D721Med (cell line): ENCODE measurements at regions not wholly inside any gene's neighbourhood (a gene's known extent, or its start where the extent isn't known, plus 50 kb on each side); places are given as distances from the start of the nearest gene placed in this dataset.
A peak's percentile ranks its signal among the peaks of the same experiment; 100 is the strongest.

Source experiments
- DNase-seq: peaks from one replicate; pipeline ENCODE4 v3.0.0; 2011; ENCODE audit warnings: low spot score; ENCODE audit not compliant: insufficient read length
- FAIRE-seq: peaks from 2 replicates; lab custom pipeline; 2011; peaks lifted over from hg19 to GRCh38; lab: Jason Lieb, UNC
- TF ChIP-seq, protein P1 (sequence below): IDR thresholded peaks from 2 replicates; pipeline ENCODE4 v1.5.1; 2012; ENCODE audit warnings: mild to moderate bottlenecking, control low read depth; ENCODE audit not compliant: insufficient read depth; ENCODE audit errors: missing control alignments

DNA sequence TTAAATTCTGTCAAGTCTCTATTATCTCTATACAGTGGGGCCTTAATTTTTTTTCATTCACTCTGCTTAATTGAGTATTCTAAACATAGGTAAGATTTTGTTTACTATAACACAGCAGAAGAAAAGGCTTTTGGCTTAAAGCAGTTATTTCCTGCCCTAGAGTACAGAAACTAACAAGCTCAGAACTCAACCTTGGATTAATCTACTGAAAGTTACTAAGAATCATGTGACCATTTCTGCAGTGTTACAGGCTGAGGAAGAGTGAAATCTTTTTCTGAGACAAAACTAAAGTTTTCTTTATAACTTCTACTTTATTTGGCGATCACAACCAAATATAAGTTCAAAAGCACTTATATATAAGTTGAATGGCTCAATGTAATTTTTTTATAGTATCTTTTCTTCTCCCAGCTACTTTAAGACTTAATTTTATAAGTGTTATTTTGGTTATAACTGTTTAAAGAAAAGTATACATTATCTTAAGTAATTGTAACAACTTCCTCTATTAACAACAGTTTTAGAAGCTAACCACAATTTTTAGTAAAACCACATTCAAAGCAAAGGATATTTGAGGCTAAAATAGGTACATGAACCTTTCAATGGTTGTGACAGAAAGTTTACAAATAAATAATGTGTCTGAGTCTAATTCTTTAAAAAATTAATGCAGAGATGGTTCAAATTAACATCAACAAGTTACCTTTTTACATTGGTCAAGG, 240.6 kb upstream of the NAALADL2 start:
- no peak for DNase-seq
- FAIRE-seq = no peak
- TF ChIP-seq, protein P1, sequence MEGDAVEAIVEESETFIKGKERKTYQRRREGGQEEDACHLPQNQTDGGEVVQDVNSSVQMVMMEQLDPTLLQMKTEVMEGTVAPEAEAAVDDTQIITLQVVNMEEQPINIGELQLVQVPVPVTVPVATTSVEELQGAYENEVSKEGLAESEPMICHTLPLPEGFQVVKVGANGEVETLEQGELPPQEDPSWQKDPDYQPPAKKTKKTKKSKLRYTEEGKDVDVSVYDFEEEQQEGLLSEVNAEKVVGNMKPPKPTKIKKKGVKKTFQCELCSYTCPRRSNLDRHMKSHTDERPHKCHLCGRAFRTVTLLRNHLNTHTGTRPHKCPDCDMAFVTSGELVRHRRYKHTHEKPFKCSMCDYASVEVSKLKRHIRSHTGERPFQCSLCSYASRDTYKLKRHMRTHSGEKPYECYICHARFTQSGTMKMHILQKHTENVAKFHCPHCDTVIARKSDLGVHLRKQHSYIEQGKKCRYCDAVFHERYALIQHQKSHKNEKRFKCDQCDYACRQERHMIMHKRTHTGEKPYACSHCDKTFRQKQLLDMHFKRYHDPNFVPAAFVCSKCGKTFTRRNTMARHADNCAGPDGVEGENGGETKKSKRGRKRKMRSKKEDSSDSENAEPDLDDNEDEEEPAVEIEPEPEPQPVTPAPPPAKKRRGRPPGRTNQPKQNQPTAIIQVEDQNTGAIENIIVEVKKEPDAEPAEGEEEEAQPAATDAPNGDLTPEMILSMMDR = no peak

DNA sequence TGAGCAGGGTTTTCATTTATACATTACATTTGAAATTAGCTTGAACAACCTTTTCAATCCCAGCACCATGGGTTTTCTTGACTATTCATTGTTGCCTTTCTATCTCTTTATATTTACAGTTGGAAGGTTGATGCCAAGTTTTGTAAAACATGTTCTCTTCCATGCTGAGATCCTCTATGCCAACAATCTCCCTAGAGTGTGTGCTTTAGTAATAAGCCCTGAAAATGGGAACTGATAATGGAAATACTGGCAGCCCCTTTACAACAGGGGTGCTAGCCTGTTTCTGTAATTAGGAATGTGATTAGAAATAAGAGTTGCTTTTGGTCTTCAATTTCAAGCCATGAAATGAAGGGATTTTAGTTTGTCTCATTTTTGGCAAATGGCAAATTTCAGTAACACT, 239.9 kb upstream of the NAALADL2 start:
- TF ChIP-seq, protein P1 = no peak
- FAIRE-seq (no peak), DNase-seq (no peak)

DNA sequence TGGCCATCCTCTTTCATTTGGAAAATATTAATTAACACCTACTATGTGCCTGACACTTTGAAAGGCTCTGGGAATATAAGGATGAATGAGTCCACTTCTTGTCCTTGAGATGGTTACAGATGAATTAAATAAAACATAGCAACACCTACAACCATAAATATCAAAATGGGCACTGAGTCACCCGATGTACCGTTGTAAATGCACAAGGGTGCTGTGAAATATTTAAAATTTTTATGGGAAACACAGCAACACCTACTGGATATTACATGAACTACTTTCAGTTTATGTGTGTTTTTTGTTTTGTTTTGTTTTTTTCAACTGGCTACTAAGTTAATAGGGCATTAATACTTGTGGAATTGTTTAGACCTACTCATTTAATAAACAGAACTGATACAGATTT, 239.0 kb upstream of the NAALADL2 start:
- no peak for DNase-seq
- FAIRE-seq = peak; percentile 6
- TF ChIP-seq, protein P1 = peak; percentile 7

DNA sequence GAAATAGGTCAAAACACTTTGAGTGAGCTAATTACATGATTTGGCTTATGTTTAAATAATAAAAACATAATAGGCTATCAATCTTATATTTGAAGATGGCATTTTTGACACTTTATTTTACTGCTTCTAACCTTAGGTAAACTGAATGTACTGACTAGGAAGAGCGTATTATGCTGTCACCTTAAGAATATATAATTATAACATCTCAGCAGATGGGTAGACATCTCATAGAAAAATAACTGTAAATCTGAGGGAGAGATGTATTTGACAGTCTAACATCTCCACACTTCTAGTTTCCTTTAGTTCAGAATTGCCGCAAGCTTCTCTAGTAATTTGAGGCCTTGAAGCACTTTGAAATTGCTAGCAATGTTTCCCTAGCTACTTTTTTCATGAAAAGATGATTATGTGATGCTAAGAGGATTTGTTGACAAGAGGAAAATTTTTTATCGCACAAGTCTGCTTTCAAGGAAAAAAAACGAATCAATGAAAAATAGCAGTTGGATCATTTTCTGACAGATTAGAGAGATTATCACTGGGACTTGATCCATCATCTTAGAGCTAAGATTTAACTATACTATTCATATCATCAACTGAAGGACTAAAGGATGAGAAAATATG, 238.2 kb upstream of the NAALADL2 start:
- peak; percentile 85 for FAIRE-seq
- DNase-seq = no peak
- TF ChIP-seq, protein P1 = no peak

DNA sequence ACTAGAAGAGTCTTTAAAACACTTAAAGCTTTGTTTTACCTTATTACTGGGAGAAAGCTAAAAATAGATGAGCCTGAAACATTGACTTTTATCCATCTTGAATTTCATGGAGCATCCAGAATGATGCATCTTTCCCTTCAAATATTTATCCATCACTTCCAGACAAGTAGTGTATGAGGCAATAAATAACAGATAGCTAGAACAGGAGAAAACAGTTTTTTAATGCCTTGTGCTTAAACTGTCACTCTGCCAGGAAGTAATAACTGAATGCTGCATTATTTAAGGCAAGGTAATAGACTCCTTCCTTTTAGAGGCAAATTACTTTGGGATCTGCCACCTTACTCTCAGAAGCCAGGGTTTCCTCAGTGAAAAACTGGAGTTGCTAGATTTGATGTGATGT, 225.8 kb upstream of the NAALADL2 start:
- DNase-seq (no peak), FAIRE-seq (no peak)
- TF ChIP-seq, protein P1 = no peak

DNA sequence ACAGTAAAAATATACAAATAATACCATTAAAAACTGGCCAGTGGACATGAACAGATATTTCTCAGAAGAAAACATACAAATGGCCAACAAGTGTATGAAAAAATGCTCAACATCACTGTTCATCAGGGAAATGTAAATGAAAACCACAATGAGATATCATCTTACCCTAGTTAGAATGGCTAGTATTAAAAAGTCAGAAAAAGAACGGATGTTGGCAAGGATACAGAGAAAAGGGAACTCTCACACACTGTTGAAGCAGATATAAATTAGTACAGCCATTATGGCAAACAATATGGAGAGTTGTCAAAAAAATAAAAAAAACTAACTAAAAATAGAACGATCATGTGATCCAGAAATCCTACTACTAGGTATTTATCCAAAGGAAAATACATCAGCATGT, 222.7 kb upstream of the NAALADL2 start:
- DNase-seq (no peak), FAIRE-seq (no peak)
- TF ChIP-seq, protein P1 = no peak

DNA sequence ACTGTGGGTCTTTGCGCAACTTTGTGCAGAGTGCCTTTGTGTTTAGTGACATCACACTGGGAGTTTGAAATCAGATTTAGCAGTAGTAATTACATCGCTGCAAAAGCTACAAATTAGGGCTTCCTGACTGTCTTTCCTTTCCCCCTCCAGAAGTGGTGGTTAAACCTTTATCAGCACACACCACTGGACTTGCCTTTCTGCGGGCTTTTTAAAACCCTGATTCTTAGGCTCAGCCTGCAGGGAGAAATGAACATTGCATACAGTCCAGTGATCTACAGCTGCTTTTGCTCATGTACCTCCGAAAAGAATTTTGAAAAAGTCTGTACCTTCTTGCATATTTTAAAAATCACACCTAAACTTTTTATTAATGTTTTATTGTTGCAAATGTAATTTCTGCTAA, 219.7 kb upstream of the NAALADL2 start:
- DNase-seq (no peak), FAIRE-seq (no peak)
- TF ChIP-seq, protein P1 = no peak
